H1 (cell line): ENCODE measurements at regions not wholly inside any gene's neighbourhood (a gene's known extent, or its start where the extent isn't known, plus 50 kb on each side); places are given as distances from the start of the nearest gene placed in this dataset.

Experiments used
- HDAC6 ChIP-seq: IDR thresholded peaks from one replicate; pipeline ENCODE4 v1.7.1; 2012; ENCODE audit warnings: low read depth, mild to moderate bottlenecking, inconsistent platforms, low read length, moderate library complexity
- POLR2A ChIP-seq, 2 experiments: IDR thresholded peaks; 1 replicate in 1 of 2; 2 replicates in 1 of 2; pipeline ENCODE4 v1.6.1; 2011; ENCODE audit warnings: low read depth in 2 of 2, low read length in 2 of 2, mild to moderate bottlenecking in 2 of 2; ENCODE audit errors: control extremely low read depth in 1 of 2
- TCF12 ChIP-seq: IDR thresholded peaks from 2 replicates; pipeline ENCODE4 v1.6.1; 2011; ENCODE audit warnings: low read depth, mild to moderate bottlenecking, low read length
- TF ChIP-seq, protein P1 (sequence below), 3 experiments: IDR thresholded peaks; 1 replicate in 2 of 3; 2 replicates in 1 of 3; pipeline versions ENCODE4 v1.5.1 to v1.6.1; 2011; ENCODE audit warnings: low read length in 3 of 3, mild to moderate bottlenecking in 3 of 3, inconsistent platforms in 2 of 3, low read depth in 1 of 3, moderate library complexity in 1 of 3; ENCODE audit not compliant: insufficient read depth in 1 of 3; ENCODE audit errors: control extremely low read depth in 1 of 3

DNA sequence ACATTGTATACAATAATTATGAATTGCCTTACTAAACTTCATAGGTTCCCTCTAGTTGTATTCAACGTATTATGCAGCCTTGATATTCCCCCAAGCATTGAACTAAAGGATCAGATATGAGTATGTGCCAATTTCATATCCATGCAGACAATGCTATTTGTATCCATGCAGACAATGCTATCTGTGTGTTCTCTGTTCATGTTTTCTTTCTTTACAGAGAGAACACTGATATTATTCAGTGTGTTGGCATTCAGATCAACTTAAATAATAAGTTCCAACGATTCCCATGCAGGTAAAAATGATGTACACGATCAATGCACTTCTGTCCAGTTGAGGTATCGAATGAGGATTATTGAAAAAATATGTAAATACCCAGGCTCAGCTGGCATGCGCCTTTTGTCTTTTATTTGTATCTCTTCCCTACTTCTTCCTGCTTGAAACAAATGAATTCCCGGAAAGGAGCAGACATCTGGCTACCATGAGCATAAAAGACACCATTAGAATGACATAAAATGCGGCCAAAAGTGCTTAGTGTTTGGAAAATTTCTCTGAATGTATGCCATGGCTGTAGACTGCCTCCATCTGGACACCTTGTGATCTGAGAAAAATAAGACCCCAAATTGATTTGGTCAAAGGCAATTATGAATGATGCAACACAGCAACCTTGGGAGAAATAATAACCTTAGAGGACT lies 731.5 kb downstream of the SLITRK1 start:
- TF ChIP-seq, protein P1, sequence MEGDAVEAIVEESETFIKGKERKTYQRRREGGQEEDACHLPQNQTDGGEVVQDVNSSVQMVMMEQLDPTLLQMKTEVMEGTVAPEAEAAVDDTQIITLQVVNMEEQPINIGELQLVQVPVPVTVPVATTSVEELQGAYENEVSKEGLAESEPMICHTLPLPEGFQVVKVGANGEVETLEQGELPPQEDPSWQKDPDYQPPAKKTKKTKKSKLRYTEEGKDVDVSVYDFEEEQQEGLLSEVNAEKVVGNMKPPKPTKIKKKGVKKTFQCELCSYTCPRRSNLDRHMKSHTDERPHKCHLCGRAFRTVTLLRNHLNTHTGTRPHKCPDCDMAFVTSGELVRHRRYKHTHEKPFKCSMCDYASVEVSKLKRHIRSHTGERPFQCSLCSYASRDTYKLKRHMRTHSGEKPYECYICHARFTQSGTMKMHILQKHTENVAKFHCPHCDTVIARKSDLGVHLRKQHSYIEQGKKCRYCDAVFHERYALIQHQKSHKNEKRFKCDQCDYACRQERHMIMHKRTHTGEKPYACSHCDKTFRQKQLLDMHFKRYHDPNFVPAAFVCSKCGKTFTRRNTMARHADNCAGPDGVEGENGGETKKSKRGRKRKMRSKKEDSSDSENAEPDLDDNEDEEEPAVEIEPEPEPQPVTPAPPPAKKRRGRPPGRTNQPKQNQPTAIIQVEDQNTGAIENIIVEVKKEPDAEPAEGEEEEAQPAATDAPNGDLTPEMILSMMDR (IDR thresholded peaks at IDR 0.05; ENCODE audit: control extremely low read depth in 1 of 3, insufficient read depth in 1 of 3, low read depth in 1 of 3, low read length in 3 of 3): no peak
- TF ChIP-seq HDAC6 (no peak), POLR2A (IDR thresholded peaks at IDR 0.05; ENCODE audit: control extremely low read depth in 1 of 2, low read depth in 2 of 2, low read length in 2 of 2) (no peak), TCF12 (no peak)
